ENCODE measurements at regions not wholly inside any gene's neighbourhood (a gene's known extent, or its start where the extent isn't known, plus 50 kb on each side); places are given as distances from the start of the nearest gene placed in this dataset.

DNA sequence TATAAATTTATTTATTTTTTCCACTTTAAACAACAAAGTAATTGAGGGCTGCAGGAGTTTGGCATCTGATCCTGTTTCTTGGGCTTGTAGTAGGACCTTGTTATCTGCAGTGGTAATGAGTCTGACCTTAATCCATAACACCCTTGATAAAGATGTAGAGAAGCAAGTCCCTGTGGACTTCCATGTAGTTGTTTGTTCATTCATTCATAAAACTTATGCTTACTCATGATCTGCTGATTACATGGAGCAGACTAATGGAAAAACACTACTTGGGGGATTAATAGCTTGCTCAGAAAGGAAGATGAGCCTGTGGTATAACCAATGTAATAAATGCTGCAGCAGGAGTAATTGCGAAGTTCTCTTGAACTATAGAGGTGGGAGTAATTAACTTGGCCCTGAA lies 271.5 kb upstream of the TBL1XR1 start:
- H3K9me3 Mint-ChIP-seq = peaks cover 5% of the 10 kb centered on the region
- POLR2A ChIA-PET = no interaction called here
- H3K36me3 Mint-ChIP-seq (ENCODE audit: low read depth) = no peaks in the 10 kb centered on the region
- no peaks in the 10 kb centered on the region for H3K27me3 Mint-ChIP-seq
- H3K4me3 Mint-ChIP-seq = no peak overlapping the region
- DNase-seq = no peak
- H3K27ac Mint-ChIP-seq = no peak overlapping the region
- CTCF ChIA-PET = no interaction called here
- peaks cover 8% of the 10 kb centered on the region for H3K4me1 Mint-ChIP-seq

DNA sequence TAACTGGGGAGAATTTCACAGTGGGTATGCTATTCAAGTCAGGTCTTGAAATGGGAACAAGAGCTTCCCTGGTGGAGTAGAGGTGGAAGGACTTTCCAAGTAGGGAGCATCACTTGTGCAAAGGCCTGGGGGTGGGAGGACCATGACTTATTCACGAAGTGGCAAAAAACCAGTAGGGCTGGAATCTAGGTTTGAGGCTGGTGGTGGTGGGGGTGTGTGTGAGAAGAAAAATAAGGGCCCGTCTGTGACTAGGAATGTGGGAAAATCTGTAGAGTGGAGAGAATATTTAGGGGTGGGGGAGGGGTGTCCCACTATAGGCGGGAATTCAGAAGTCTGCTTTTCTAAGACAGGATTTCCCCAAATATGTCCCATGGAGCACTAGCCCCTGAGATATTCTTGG lies 271.9 kb upstream of the TBL1XR1 start:
- no peak overlapping the region for H3K4me3 Mint-ChIP-seq
- peaks cover 5% of the 10 kb centered on the region for H3K9me3 Mint-ChIP-seq
- ChIA-PET POLR2A (no interaction called here), CTCF (no interaction called here)
- H3K27ac Mint-ChIP-seq = no peak overlapping the region
- DNase-seq = no peak
- no peaks in the 10 kb centered on the region for H3K36me3 Mint-ChIP-seq (ENCODE audit: low read depth)
- peaks cover 4% of the 10 kb centered on the region for H3K4me1 Mint-ChIP-seq
- no peaks in the 10 kb centered on the region for H3K27me3 Mint-ChIP-seq

DNA sequence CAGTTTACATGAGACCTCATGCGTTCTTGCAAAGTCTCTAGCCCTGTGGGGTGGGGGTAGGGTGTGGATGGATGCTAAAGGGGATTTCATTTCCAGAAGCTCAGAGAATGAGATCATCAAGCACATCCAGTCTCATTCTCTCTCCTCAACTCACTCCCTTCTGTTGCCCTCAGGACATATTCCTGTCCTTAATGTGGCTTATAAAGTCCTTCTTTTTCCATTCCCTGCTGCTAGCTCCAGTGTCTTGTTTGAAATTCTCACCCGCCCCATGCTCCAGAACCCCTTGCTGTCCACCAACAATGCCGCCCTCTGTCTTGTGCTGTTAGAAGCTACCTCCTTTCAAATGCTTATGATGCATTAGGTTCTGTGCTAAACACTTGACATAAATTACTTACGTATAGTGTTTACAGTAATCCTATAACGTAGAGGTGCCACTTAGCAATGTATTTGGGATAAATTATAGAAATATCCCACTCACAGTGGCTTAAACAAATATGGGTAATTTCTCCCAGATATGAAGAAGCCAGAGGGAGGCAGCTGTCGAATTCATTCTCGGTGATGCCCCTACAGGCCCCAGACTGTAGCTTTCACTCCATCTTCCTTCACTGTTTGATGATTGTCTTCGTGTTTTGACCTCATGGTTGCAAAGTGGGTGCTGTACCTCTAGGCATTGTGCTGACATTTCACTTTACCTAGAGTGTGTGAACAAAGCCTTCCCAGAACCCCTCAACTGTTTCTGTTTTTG lies 273.1 kb upstream of the TBL1XR1 start:
- no peak for DNase-seq
- H3K27me3 Mint-ChIP-seq = no peaks in the 10 kb centered on the region

DNA sequence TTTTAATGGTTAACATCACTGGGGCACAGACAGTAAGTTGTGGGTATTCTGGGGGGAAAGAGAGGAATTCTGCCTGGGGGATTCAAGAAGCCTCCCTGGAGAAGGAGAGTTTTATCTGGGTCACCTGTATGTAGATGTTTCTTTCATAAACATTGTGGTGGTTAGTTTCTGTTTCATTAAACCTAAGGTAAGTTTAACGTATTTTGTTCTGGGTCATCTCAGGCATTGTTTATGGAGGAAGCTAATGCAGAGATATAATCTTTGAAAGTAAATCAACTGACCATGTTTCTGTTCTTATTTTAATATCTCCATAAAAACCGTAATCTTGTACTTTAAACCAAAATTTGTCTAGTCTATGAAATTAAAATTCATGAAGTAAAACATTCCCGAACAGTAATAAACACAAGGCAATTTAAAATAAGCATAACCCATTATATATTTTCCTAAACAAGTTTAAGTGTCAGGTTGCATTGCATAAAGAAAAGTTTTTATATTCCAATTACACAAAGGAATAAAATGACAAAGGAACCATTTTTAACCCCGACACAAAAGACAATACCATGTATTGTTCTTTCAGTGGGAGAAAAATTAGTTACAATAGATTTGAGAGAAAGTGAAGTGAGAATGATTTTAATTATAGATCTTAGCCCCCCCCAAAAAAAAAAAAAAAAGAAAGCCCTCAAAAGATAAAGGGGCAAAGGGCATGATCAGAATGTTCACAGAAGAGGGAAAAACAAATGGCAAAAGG lies 274.6 kb upstream of the TBL1XR1 start:
- H3K4me3 Mint-ChIP-seq = no peak overlapping the region
- ChIA-PET POLR2A (no interaction called here), CTCF (no interaction called here)
- no peaks in the 10 kb centered on the region for H3K27me3 Mint-ChIP-seq
- no peak for DNase-seq
- H3K9me3 Mint-ChIP-seq = peaks cover 2% of the 10 kb centered on the region
- no peaks in the 10 kb centered on the region for H3K4me1 Mint-ChIP-seq
- H3K27ac Mint-ChIP-seq = no peak overlapping the region
- H3K36me3 Mint-ChIP-seq (ENCODE audit: low read depth) = no peaks in the 10 kb centered on the region

More for the DNA sequence above, 273.1 kb upstream of the TBL1XR1 start:
- Mint-ChIP-seq H3K36me3 (ENCODE audit: low read depth) (no peaks in the 10 kb centered on the region), H3K27ac (no peak overlapping the region), H3K4me1 (peaks cover 2% of the 10 kb centered on the region), H3K9me3 (peaks cover 2% of the 10 kb centered on the region), H3K4me3 (no peak overlapping the region)
- POLR2A ChIA-PET = no interaction called here
- CTCF ChIA-PET = no interaction called here

DNA sequence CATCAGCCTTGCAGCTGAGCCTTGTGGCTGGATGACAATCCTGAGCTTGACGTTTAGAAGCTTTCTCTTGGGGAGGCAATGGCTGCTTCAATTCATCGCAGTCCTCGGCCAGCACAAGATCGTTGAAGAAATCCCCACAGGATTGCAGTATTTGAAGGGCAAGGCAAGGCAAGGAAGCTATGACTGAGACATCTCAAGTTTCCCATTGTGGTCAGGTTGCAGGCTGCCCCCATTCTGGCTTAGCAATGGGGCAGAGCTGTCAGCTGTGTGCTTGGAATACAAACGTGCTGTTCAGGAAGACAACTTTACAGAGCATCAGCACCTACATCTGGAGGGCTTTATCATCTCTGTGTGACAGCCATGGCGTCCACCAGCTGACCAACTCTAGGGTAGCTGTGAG lies 275.9 kb upstream of the TBL1XR1 start:
- Mint-ChIP-seq H3K9me3 (peaks cover 2% of the 10 kb centered on the region), H3K27me3 (no peaks in the 10 kb centered on the region), H3K4me1 (no peaks in the 10 kb centered on the region), H3K27ac (no peak overlapping the region), H3K4me3 (no peak overlapping the region), H3K36me3 (ENCODE audit: low read depth) (no peaks in the 10 kb centered on the region)
- DNase-seq = no peak
- POLR2A ChIA-PET = no interaction called here
- CTCF ChIA-PET = no interaction called here

DNA sequence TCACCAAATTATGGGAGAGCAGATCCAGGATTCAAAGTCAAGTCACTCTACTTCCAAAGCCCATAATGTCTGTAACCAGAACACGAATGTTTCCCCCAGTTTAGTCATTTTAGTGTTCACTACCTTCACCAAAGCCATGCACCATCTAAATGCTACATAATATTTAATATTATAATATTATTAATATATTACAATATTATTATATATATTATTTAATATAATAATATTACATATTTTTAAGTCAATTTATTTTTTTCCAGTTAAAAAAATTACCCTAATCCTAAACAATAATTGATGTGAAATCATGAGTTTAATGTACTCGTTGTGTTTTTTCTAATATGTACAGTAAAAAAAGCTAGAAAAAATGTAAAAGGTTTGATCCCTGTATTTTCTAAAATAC lies 276.6 kb upstream of the TBL1XR1 start:
- DNase-seq = no peak
- CTCF ChIA-PET = no interaction called here
- Mint-ChIP-seq H3K4me3 (no peak overlapping the region), H3K27ac (no peak overlapping the region), H3K36me3 (ENCODE audit: low read depth) (no peaks in the 10 kb centered on the region), H3K4me1 (no peaks in the 10 kb centered on the region), H3K27me3 (no peaks in the 10 kb centered on the region), H3K9me3 (peaks cover 2% of the 10 kb centered on the region)
- POLR2A ChIA-PET = no interaction called here

DNA sequence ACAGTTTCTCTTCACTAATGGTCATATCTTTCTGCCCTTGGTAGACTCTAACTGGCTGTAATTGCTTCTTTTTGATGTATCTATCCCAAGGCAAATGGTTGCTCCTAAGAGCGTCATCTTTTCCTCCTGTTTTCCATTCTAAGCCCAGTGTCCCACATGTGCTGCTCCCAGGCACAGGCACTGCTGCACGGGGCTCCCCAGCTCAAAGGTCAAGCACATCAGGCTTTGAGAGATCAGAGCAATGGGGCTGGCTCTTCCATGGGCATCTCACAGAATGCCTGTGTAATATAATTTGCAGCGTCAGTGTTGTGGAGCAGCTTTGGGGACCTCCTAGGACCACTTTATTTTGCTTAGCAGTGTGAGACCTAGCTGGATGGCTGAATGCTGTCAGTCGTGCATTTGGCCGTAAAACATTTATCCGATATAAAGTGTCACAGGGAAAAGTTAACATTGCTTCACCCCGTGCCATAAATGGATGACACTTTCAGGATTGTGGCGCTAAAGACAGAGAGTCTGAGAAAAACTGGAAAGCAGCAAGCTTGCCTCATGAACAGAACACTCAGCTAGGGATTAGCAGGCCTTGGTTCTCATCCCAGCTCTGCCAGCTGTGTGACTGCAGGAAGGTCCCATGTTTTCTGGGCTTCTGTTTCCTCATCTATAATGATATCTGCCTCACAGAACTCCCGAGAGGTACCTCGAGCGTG lies 277.5 kb upstream of the TBL1XR1 start:
- Mint-ChIP-seq H3K27ac (no peak overlapping the region), H3K4me3 (no peak overlapping the region), H3K36me3 (ENCODE audit: low read depth) (no peaks in the 10 kb centered on the region), H3K9me3 (peaks cover 2% of the 10 kb centered on the region), H3K4me1 (no peaks in the 10 kb centered on the region), H3K27me3 (no peaks in the 10 kb centered on the region)
- ChIA-PET POLR2A (no interaction called here), CTCF (no interaction called here)
- DNase-seq = no peak

DNA sequence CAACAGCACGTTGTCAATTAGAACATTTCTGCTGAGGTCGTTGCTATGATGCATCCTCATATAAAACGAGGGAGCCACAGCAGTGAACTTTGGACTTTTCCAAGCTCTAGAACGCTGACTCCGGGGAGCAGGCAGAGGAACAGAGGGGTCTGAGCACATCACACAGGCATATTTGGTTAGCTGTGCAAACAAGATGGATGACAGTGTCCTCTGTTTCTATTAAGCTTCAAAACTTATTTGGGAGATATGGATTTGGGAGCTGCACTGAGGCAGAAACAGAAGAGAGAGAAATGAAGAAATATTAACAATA lies 278.0 kb upstream of the TBL1XR1 start:
- DNase-seq = no peak
- POLR2A ChIA-PET = no interaction called here
- CTCF ChIA-PET = no interaction called here
- Mint-ChIP-seq H3K4me1 (no peaks in the 10 kb centered on the region), H3K27ac (no peak overlapping the region), H3K36me3 (ENCODE audit: low read depth) (no peaks in the 10 kb centered on the region), H3K9me3 (peaks cover 2% of the 10 kb centered on the region), H3K27me3 (no peaks in the 10 kb centered on the region), H3K4me3 (no peak overlapping the region)

DNA sequence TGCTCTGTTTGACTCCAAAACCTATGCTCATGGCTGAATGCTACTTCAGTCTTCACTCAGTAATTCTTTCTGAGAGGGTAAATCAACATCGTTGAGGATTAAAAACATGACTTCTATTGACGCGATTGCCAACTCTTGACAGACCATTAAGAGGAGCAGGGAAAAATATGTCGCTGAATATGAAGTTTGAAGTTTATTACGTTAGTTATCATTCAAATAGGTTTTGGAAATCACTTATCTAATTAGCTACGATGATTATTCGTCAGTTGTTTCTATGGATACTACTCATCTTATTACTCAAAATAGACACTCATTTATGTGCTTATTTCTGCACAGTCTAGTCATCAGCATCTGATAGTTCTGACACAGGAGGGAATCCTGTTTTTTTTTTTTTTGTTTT lies 279.2 kb upstream of the TBL1XR1 start:
- H3K27me3 Mint-ChIP-seq = no peaks in the 10 kb centered on the region
- H3K27ac Mint-ChIP-seq = no peak overlapping the region

DNA sequence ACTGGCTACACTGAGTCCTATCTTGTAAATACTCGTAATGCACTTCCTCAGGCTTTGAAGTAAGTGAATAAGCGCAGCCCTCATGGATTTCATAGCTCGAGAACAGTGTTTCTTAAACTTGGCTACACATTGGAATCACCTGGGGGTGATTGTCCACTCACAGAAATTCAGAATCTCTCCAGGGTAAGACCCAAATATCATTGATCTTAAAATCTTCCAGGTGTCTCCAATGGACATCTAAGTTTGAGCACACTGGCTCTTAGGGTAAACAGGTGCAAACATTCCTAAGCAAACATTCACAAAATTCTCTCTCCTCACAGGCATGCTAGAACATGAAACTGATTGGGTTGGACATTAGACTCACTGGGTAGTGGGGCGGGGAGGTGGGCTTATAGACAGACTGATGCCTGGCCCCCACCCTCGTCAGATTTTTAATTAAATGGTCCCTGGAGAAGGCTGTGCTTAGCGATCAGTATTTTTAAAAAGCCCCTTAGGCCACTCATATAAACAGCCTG lies 279.7 kb upstream of the TBL1XR1 start:
- Mint-ChIP-seq H3K27ac (no peak overlapping the region), H3K27me3 (no peaks in the 10 kb centered on the region), H3K4me1 (no peaks in the 10 kb centered on the region), H3K36me3 (ENCODE audit: low read depth) (no peaks in the 10 kb centered on the region), H3K9me3 (no peaks in the 10 kb centered on the region), H3K4me3 (no peak overlapping the region)
- CTCF ChIA-PET = interaction anchor here (0.7 kb wide), 1 partner anchor 720 kb away, joined by 3 read pairs; no protein-coding TSS in a partner anchor
- POLR2A ChIA-PET = no interaction called here
- no peak for DNase-seq

More for the DNA sequence above, 279.2 kb upstream of the TBL1XR1 start:
- DNase-seq = no peak
- Mint-ChIP-seq H3K4me3 (no peak overlapping the region), H3K36me3 (ENCODE audit: low read depth) (no peaks in the 10 kb centered on the region), H3K9me3 (peaks cover 2% of the 10 kb centered on the region), H3K4me1 (no peaks in the 10 kb centered on the region)
- POLR2A ChIA-PET = no interaction called here
- CTCF ChIA-PET = interaction anchor here (0.7 kb wide), 1 partner anchor 720 kb away, joined by 3 read pairs; no protein-coding TSS in a partner anchor

DNA sequence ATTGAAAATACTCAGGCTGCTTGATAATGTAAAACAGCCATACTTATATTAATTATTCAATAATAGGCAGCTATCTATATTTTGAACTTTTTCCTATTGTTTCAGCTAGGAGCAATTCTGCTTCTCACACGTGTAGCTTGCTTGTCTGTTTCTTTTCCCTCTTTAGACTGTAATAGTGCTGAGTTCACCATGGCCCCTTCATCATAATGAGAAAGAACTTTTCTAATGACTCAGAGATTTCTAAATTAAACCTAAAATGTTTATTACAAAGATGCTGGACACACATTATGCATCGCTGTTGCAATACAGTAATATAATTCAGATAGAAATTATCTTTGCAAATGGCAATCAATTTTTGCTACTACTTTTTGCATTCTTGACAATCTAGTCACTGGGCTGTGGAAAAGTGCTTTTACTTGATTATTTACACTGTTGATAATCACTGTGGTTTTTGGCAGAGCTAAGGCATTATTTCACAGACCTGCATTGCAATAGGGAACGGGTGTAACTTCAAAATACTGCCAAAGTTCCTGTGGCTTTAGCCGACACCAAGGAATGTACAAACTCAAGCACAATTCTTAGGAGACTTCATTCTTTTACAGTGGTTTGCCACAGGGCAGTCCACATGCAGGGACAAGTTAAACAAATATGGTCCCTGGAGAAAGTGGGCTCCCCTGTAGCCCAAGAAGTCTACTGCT lies 281.0 kb upstream of the TBL1XR1 start:
- Mint-ChIP-seq H3K27ac (no peak overlapping the region), H3K27me3 (no peaks in the 10 kb centered on the region), H3K9me3 (no peaks in the 10 kb centered on the region), H3K4me3 (no peak overlapping the region), H3K36me3 (ENCODE audit: low read depth) (no peaks in the 10 kb centered on the region), H3K4me1 (no peaks in the 10 kb centered on the region)
- no peak for DNase-seq
- POLR2A ChIA-PET = no interaction called here
- CTCF ChIA-PET = no interaction called here

DNA sequence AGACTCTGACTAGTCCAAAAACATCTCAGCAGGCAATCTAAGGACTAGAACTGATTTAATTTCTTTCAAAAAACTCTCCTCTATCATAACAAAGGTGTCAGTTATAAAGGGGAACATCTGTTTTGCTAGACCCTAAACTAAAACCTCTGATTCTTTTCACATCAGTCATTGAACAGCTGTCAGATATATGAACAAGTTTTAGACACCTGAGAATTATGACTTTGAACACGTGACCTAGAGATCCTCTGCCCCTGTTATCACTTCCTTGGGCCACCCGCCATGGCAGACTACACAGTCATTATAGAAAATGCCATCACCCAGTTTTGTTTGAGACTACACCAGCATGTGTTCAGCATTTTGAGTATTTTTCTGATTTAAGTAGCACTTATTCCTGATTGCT lies 282.3 kb upstream of the TBL1XR1 start:
- no peak for DNase-seq
- no peaks in the 10 kb centered on the region for H3K36me3 Mint-ChIP-seq (ENCODE audit: low read depth)
- H3K4me3 Mint-ChIP-seq = no peak overlapping the region
- ChIA-PET POLR2A (no interaction called here), CTCF (no interaction called here)
- H3K27ac Mint-ChIP-seq = no peak overlapping the region
- no peaks in the 10 kb centered on the region for H3K27me3 Mint-ChIP-seq
- no peaks in the 10 kb centered on the region for H3K9me3 Mint-ChIP-seq
- no peaks in the 10 kb centered on the region for H3K4me1 Mint-ChIP-seq

DNA sequence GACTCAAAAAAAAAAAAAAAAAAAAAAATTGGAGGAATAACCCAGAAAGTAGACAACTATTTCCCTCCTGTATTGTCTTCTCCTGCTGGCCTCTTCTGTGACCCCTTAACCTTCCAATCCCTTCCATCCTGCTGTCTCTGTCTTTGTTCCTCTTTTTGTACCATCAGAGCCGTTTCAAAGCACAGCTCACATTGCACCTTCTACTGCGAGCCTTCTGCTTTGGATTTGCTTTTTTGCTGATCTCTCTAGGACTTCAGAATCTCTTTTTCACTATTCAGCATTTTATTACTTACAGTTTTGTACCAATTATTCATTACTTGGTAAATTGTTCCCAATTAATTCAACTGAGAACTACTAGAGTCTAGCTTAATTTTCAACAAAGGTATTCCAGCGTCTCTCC lies 284.0 kb upstream of the TBL1XR1 start:
- no peaks in the 10 kb centered on the region for H3K9me3 Mint-ChIP-seq

More for the DNA sequence above, 284.0 kb upstream of the TBL1XR1 start:
- no peaks in the 10 kb centered on the region for H3K27me3 Mint-ChIP-seq
- no peaks in the 10 kb centered on the region for H3K4me1 Mint-ChIP-seq
- POLR2A ChIA-PET = no interaction called here
- no peak overlapping the region for H3K4me3 Mint-ChIP-seq
- no peak for DNase-seq
- no peaks in the 10 kb centered on the region for H3K36me3 Mint-ChIP-seq (ENCODE audit: low read depth)
- H3K27ac Mint-ChIP-seq = no peak overlapping the region
- CTCF ChIA-PET = no interaction called here
